BJ (cell line): ENCODE measurements at regions not wholly inside any gene's neighbourhood (a gene's known extent, or its start where the extent isn't known, plus 50 kb on each side); places are given as distances from the start of the nearest gene placed in this dataset.

Experiments
- CTCF ChIA-PET: fragments of 350-600 bp; formaldehyde crosslinking; extraction: SDS; loops from one replicate; lab custom pipeline; 2021; ENCODE audit warnings: antibody characterized with exemption, inconsistent platforms; lab: Yijun Ruan, JAX
- POLR2A ChIA-PET: fragments of 300-600 bp; sonication (Branson Sonifier 250); formaldehyde crosslinking; extraction: SDS; loops from one replicate; lab custom pipeline; 2021; ENCODE audit warnings: antibody characterized with exemption; lab: Charles Lee
- DNase-seq: peaks from one replicate; pipeline ENCODE4 v3.0.0-alpha.2; 2011; ENCODE audit warnings: low read depth
- H3K27me3 ChIP-seq: 2 replicates; pipeline ENCODE4 v1.6.0; 2011; ENCODE audit warnings: low read length; ENCODE audit not compliant: control insufficient read depth, insufficient read depth
- H3K36me3 ChIP-seq: 2 replicates; pipeline ENCODE4 v1.5.1; 2011; ENCODE audit warnings: low read length; ENCODE audit not compliant: control insufficient read depth, insufficient read depth
- H3K4me3 ChIP-seq: 2 replicates; pipeline ENCODE4 v1.5.1; 2011; ENCODE audit warnings: low read depth, mild to moderate bottlenecking, control low read depth, low read length
- CTCF ChIP-seq: IDR thresholded peaks from 2 replicates; pipeline ENCODE4 v1.5.1; 2011; ENCODE audit warnings: low read depth, mild to moderate bottlenecking, control low read depth, inconsistent platforms, low read length, moderate library complexity; ENCODE audit not compliant: insufficient read depth

- ChIA-PET POLR2A (no interaction called here), CTCF (interaction anchor here (0.8 kb wide), 1 partner anchor 106 kb away, joined by 5 read pairs; no protein-coding TSS in a partner anchor)
- no peak for TF ChIP-seq CTCF
- no peak for DNase-seq
- H3K36me3 ChIP-seq, result no peaks in the 10 kb centered on the region
- H3K27me3 ChIP-seq, result no peaks in the 10 kb centered on the region
- H3K4me3 ChIP-seq, result no peak overlapping the region
Observed at GRCh38 chr14:38103542-38104225, 104.0 kb upstream of the SSTR1 start.

GRCh38 chr14:38105106-38105702, 102.5 kb upstream of the SSTR1 start:
- no peak for TF ChIP-seq CTCF
- CTCF ChIA-PET, result no interaction called here
- POLR2A ChIA-PET, result no interaction called here

GRCh38 chr14:38107216-38107631, 100.5 kb upstream of the SSTR1 start:
- Histone ChIP-seq H3K27me3 (no peaks in the 10 kb centered on the region), H3K36me3 (no peaks in the 10 kb centered on the region), H3K4me3 (no peak overlapping the region)
- ChIA-PET CTCF (interaction anchor here (0.8 to 1.0 kb wide), 4 partner anchors 10 to 101 kb away, joined by 3 read pairs; no protein-coding TSS in a partner anchor), POLR2A (no interaction called here)
- no peak for DNase-seq
- TF ChIP-seq CTCF, result no peak

More at GRCh38 chr14:38105106-38105702, 102.5 kb upstream of the SSTR1 start:
- no peak overlapping the region for H3K4me3 ChIP-seq
- no peaks in the 10 kb centered on the region for H3K27me3 ChIP-seq
- DNase-seq, result no peak
- H3K36me3 ChIP-seq, result no peaks in the 10 kb centered on the region

- Histone ChIP-seq H3K36me3 (no peaks in the 10 kb centered on the region), H3K27me3 (no peaks in the 10 kb centered on the region), H3K4me3 (no peak overlapping the region)
- TF ChIP-seq CTCF, result no peak
- DNase-seq, result peak; percentile 96
- ChIA-PET CTCF (interaction anchor here (1.0 kb wide), 1 partner anchor 89 kb away, joined by 3 read pairs; no protein-coding TSS in a partner anchor), POLR2A (no interaction called here)
Observed at GRCh38 chr14:38108681-38109080, 99.0 kb upstream of the SSTR1 start.

GRCh38 chr14:38110258-38110657, 97.4 kb upstream of the SSTR1 start:
- POLR2A ChIA-PET, result no interaction called here
- Histone ChIP-seq H3K27me3 (no peaks in the 10 kb centered on the region), H3K4me3 (no peak overlapping the region), H3K36me3 (no peaks in the 10 kb centered on the region)
- DNase-seq, result no peak
- CTCF ChIA-PET, result no interaction called here
- no peak for TF ChIP-seq CTCF
